ENCODE measurements at regions not wholly inside any gene's neighbourhood (a gene's known extent, or its start where the extent isn't known, plus 50 kb on each side); places are given as distances from the start of the nearest gene placed in this dataset.

DNA sequence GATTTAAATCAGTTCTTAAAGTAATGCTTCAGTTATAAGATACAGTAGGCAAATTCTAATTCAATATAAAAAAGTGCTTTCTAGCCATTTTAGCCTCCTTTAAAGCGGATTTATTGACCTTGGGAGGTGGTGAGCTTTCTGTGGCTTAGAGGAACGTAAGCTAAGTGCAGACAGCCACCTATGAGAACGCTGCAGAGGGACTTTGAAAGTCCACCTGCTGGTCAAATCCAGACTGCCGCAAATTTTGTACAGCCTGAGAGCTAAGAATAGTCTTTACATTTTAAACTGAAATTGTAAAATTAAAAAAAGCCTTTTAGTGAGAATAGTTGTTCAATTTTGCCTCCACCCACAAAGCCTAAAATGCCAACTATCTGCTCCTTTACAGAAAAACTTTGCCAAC lies 67.0 kb upstream of the SSX2IP start:
- DNase-seq: peak in 1 of 2 experiments; percentile 8
- intact Hi-C loops (cut with micrococcal nuclease; ENCODE audit: unreplicated experiment): loop anchor here (5.0 kb wide), 2 partner anchors 180 to 615 kb away; partner anchors contain the start of gene PRKACB
- TF ChIP-seq, protein P1, sequence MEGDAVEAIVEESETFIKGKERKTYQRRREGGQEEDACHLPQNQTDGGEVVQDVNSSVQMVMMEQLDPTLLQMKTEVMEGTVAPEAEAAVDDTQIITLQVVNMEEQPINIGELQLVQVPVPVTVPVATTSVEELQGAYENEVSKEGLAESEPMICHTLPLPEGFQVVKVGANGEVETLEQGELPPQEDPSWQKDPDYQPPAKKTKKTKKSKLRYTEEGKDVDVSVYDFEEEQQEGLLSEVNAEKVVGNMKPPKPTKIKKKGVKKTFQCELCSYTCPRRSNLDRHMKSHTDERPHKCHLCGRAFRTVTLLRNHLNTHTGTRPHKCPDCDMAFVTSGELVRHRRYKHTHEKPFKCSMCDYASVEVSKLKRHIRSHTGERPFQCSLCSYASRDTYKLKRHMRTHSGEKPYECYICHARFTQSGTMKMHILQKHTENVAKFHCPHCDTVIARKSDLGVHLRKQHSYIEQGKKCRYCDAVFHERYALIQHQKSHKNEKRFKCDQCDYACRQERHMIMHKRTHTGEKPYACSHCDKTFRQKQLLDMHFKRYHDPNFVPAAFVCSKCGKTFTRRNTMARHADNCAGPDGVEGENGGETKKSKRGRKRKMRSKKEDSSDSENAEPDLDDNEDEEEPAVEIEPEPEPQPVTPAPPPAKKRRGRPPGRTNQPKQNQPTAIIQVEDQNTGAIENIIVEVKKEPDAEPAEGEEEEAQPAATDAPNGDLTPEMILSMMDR (IDR thresholded peaks at IDR 0.05; ENCODE audit: insufficient read depth in 1 of 2, low read depth in 1 of 2, low read length in 1 of 2, severe bottlenecking in 1 of 2, unreplicated experiment in 1 of 2): peak in 1 of 2 experiments; percentile 26
- no peak overlapping the region for H3K27ac Mint-ChIP-seq (ENCODE audit: unreplicated experiment)
- ChIA-PET CTCF (interaction anchor here (1.0 kb wide), 3 partner anchors 15 to 278 kb away, joined by 3 to 4 read pairs (median 3); partner anchors contain the start of gene CTBS), POLR2A (no interaction called here)
- no peak overlapping the region for H3K4me3 Mint-ChIP-seq (ENCODE audit: unreplicated experiment)
- no peaks in the 10 kb centered on the region for H3K36me3 ChIP-seq (ENCODE audit: control insufficient read depth, insufficient read depth, low read length)
- no peaks in the 10 kb centered on the region for H3K27me3 Mint-ChIP-seq (ENCODE audit: insufficient read depth, unreplicated experiment)
- no peaks in the 10 kb centered on the region for H3K9me3 Mint-ChIP-seq (ENCODE audit: unreplicated experiment)
- H3K36me3 Mint-ChIP-seq (ENCODE audit: insufficient read depth, unreplicated experiment): no peaks in the 10 kb centered on the region
- H3K9me3 ChIP-seq: no peaks in the 10 kb centered on the region
- no peaks in the 10 kb centered on the region for H3K4me1 Mint-ChIP-seq (ENCODE audit: low read depth, unreplicated experiment)
- no peak overlapping the region for H3K4me3 ChIP-seq (ENCODE audit: low read depth, low read length)
- no peaks in the 10 kb centered on the region for H3K27me3 ChIP-seq (replicated peaks; ENCODE audit: control insufficient read depth, insufficient read depth, low read length)
- no TSS peak for BruUV-seq (replicated peaks)
- H3K4me1 ChIP-seq: no peaks in the 10 kb centered on the region

DNA sequence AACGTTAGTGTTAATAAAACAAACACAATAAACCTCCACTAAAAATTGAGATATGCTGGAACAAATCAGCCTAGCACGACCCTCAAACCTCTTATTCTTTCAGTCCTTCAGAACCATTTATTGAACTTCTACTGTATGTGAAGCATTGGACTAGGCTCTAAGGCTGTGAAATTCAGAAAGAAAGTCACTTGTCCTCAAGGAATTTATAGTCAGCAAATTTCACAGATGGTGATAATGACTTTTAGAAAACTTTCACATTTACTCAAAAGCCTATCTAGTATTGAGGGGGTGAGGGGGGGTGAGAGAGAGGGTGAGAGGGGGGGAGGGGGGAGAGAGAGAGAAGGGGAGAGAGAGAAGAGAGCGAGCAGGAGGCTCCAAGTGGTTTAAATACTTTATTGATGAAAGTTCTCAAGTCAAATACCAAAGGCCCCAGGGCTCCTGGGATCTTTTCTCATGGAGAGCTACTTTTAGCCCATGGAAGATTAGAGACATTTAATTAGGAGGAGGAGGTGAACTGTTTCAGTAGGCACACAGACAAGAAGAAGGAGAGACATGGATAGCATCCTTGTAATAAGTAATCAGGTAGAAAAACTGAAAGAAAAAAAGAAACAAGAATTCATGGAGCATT lies 66.3 kb upstream of the SSX2IP start:
- TF ChIP-seq, protein P1 (IDR thresholded peaks at IDR 0.05; ENCODE audit: insufficient read depth in 1 of 2, low read depth in 1 of 2, low read length in 1 of 2, severe bottlenecking in 1 of 2, unreplicated experiment in 1 of 2): no peak
- DNase-seq: no peak
- Histone ChIP-seq H3K4me3 (ENCODE audit: low read depth, low read length) (no peak overlapping the region), H3K36me3 (ENCODE audit: control insufficient read depth, insufficient read depth, low read length) (no peaks in the 10 kb centered on the region), H3K27me3 (replicated peaks; ENCODE audit: control insufficient read depth, insufficient read depth, low read length) (no peaks in the 10 kb centered on the region), H3K4me1 (no peaks in the 10 kb centered on the region), H3K9me3 (no peaks in the 10 kb centered on the region)
- Mint-ChIP-seq H3K9me3 (ENCODE audit: unreplicated experiment) (no peaks in the 10 kb centered on the region), H3K4me1 (ENCODE audit: low read depth, unreplicated experiment) (no peaks in the 10 kb centered on the region), H3K27me3 (ENCODE audit: insufficient read depth, unreplicated experiment) (no peaks in the 10 kb centered on the region), H3K27ac (ENCODE audit: unreplicated experiment) (no peak overlapping the region), H3K36me3 (ENCODE audit: insufficient read depth, unreplicated experiment) (no peaks in the 10 kb centered on the region), H3K4me3 (ENCODE audit: unreplicated experiment) (no peak overlapping the region)
- CTCF ChIA-PET: interaction anchor here (1.0 kb wide), 2 partner anchors 16 to 277 kb away, joined by 3 to 4 read pairs; no protein-coding TSS in a partner anchor
- no TSS peak for BruUV-seq (replicated peaks)
- POLR2A ChIA-PET: no interaction called here
- intact Hi-C loops (cut with micrococcal nuclease; ENCODE audit: unreplicated experiment): loop anchor here (5.0 kb wide), 2 partner anchors 181 to 614 kb away; partner anchors contain the start of gene PRKACB

- no peaks in the 10 kb centered on the region for H3K9me3 Mint-ChIP-seq (ENCODE audit: unreplicated experiment)
- intact Hi-C loops (cut with micrococcal nuclease; ENCODE audit: unreplicated experiment): loop anchor here (5.0 kb wide), 2 partner anchors 181 to 614 kb away; partner anchors contain the start of gene PRKACB
- no peak overlapping the region for H3K4me3 Mint-ChIP-seq (ENCODE audit: unreplicated experiment)
- H3K27me3 ChIP-seq (replicated peaks; ENCODE audit: control insufficient read depth, insufficient read depth, low read length): no peaks in the 10 kb centered on the region
- no peaks in the 10 kb centered on the region for H3K9me3 ChIP-seq
- no peaks in the 10 kb centered on the region for H3K36me3 ChIP-seq (ENCODE audit: control insufficient read depth, insufficient read depth, low read length)
- TF ChIP-seq, protein P1 (IDR thresholded peaks at IDR 0.05; ENCODE audit: insufficient read depth in 1 of 2, low read depth in 1 of 2, low read length in 1 of 2, severe bottlenecking in 1 of 2, unreplicated experiment in 1 of 2): no peak
- no peak overlapping the region for H3K27ac Mint-ChIP-seq (ENCODE audit: unreplicated experiment)
- H3K4me3 ChIP-seq (ENCODE audit: low read depth, low read length): no peak overlapping the region
- no peaks in the 10 kb centered on the region for H3K27me3 Mint-ChIP-seq (ENCODE audit: insufficient read depth, unreplicated experiment)
- H3K4me1 Mint-ChIP-seq (ENCODE audit: low read depth, unreplicated experiment): no peaks in the 10 kb centered on the region
- H3K4me1 ChIP-seq: no peaks in the 10 kb centered on the region
- BruUV-seq (replicated peaks): no TSS peak
- no peaks in the 10 kb centered on the region for H3K36me3 Mint-ChIP-seq (ENCODE audit: insufficient read depth, unreplicated experiment)
- no peak for DNase-seq
- ChIA-PET CTCF (no interaction called here), POLR2A (no interaction called here)
Observed at GRCh38 chr1:84756001-84756400, 65.7 kb upstream of the SSX2IP start.

All from Caco-2 (cell line).